ENCODE measurements at regions not wholly inside any gene's neighbourhood (a gene's known extent, or its start where the extent isn't known, plus 50 kb on each side); places are given as distances from the start of the nearest gene placed in this dataset.

DNA sequence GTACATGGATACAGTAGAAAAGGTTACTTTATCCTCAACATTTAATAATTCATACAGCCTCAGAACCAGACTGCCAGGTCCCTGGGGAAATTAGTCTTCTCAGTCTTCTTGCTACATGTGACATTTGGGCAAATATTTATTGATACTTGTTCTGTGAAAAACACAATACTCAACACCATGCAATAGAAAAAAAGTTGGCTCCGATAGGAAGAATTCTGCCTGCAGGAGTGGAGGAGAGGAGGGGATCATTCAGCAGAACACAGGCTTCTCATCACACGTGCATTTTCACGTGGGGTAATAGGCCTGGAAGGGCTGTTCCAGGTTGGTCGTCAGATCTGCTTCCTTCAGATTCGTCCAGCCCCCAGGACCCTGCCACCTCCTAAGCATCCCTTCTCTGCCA lies 58.4 kb upstream of the ACKR3 start:
- Histone ChIP-seq H3K9me2 (ENCODE audit: insufficient read depth, low read length) (no peaks in the 10 kb centered on the region), H3K36me3 (ENCODE audit: insufficient read depth, low read length) (no peaks in the 10 kb centered on the region), H3K4me2 (ENCODE audit: low read length) (no peak overlapping the region), H3K9ac (ENCODE audit: low read length) (no peak overlapping the region), H3K27me3 (ENCODE audit: insufficient read depth, low read depth, low read length) (no peaks in the 10 kb centered on the region), H2AFZ (ENCODE audit: low read depth, low read length) (no peak overlapping the region), H4K20me1 (ENCODE audit: insufficient read depth) (no peaks in the 10 kb centered on the region), H3F3A (ENCODE audit: insufficient read depth, low read length, poor library complexity, severe bottlenecking) (no peaks in the 10 kb centered on the region), H3K9me3 (ENCODE audit: low read length) (no peaks in the 10 kb centered on the region), H3K4me3 (ENCODE audit: low read length) (no peak overlapping the region), H3K79me2 (replicated peaks; ENCODE audit: insufficient read depth, low read length) (no peaks in the 10 kb centered on the region), H3K27ac (ENCODE audit: low read length) (no peak overlapping the region)
- TF ChIP-seq POLR2AphosphoS5 (IDR thresholded peaks at IDR 0.05) (no peak), EZH2 (IDR thresholded peaks at IDR 0.05; ENCODE audit: borderline replicate concordance, insufficient read depth, low read length, poor library complexity, severe bottlenecking) (no peak), EP300 (conservative IDR thresholded peaks at IDR 0.05; ENCODE audit: poor library complexity, severe bottlenecking) (no peak), TAF1 (IDR thresholded peaks at IDR 0.05; ENCODE audit: low read depth) (no peak), RAD21 (conservative IDR thresholded peaks at IDR 0.05) (no peak), SMC3 (conservative IDR thresholded peaks at IDR 0.05; ENCODE audit: poor library complexity) (no peak), MXI1 (conservative IDR thresholded peaks at IDR 0.05; ENCODE audit: poor library complexity, severe bottlenecking) (no peak)
- TF ChIP-seq, protein P1, sequence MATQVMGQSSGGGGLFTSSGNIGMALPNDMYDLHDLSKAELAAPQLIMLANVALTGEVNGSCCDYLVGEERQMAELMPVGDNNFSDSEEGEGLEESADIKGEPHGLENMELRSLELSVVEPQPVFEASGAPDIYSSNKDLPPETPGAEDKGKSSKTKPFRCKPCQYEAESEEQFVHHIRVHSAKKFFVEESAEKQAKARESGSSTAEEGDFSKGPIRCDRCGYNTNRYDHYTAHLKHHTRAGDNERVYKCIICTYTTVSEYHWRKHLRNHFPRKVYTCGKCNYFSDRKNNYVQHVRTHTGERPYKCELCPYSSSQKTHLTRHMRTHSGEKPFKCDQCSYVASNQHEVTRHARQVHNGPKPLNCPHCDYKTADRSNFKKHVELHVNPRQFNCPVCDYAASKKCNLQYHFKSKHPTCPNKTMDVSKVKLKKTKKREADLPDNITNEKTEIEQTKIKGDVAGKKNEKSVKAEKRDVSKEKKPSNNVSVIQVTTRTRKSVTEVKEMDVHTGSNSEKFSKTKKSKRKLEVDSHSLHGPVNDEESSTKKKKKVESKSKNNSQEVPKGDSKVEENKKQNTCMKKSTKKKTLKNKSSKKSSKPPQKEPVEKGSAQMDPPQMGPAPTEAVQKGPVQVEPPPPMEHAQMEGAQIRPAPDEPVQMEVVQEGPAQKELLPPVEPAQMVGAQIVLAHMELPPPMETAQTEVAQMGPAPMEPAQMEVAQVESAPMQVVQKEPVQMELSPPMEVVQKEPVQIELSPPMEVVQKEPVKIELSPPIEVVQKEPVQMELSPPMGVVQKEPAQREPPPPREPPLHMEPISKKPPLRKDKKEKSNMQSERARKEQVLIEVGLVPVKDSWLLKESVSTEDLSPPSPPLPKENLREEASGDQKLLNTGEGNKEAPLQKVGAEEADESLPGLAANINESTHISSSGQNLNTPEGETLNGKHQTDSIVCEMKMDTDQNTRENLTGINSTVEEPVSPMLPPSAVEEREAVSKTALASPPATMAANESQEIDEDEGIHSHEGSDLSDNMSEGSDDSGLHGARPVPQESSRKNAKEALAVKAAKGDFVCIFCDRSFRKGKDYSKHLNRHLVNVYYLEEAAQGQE (IDR thresholded peaks at IDR 0.05; ENCODE audit: borderline replicate concordance) = no peak
- TF ChIP-seq, protein P2, sequence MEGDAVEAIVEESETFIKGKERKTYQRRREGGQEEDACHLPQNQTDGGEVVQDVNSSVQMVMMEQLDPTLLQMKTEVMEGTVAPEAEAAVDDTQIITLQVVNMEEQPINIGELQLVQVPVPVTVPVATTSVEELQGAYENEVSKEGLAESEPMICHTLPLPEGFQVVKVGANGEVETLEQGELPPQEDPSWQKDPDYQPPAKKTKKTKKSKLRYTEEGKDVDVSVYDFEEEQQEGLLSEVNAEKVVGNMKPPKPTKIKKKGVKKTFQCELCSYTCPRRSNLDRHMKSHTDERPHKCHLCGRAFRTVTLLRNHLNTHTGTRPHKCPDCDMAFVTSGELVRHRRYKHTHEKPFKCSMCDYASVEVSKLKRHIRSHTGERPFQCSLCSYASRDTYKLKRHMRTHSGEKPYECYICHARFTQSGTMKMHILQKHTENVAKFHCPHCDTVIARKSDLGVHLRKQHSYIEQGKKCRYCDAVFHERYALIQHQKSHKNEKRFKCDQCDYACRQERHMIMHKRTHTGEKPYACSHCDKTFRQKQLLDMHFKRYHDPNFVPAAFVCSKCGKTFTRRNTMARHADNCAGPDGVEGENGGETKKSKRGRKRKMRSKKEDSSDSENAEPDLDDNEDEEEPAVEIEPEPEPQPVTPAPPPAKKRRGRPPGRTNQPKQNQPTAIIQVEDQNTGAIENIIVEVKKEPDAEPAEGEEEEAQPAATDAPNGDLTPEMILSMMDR (IDR thresholded peaks at IDR 0.05; ENCODE audit: poor library complexity, severe bottlenecking) = no peak

DNA sequence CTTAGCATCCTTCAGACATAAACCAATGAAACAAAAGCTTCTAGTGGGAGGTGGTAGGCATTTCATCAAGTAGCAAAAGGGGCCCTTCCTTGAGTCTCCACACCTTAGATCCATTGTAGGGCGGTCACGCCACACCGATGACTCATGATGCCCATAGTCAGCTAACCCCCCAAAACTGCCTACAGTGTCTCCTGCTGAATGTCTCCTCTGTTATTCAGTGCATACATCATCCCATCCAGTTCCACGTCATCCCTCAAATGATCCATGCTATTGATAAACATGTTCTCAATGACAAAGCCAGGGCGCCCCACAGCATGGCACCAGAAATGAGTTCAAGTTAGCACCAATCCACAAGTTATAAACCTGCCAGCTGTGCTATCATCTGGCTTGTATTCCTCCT lies 57.4 kb upstream of the ACKR3 start:
- no peaks in the 10 kb centered on the region for H3K9me3 ChIP-seq (ENCODE audit: low read length)
- no peaks in the 10 kb centered on the region for H3K36me3 ChIP-seq (ENCODE audit: insufficient read depth, low read length)
- no peaks in the 10 kb centered on the region for H4K20me1 ChIP-seq (ENCODE audit: insufficient read depth)
- H3K79me2 ChIP-seq (replicated peaks; ENCODE audit: insufficient read depth, low read length) = no peaks in the 10 kb centered on the region
- no peak overlapping the region for H3K9ac ChIP-seq (ENCODE audit: low read length)
- no peak overlapping the region for H2AFZ ChIP-seq (ENCODE audit: low read depth, low read length)
- H3K27ac ChIP-seq (ENCODE audit: low read length) = no peak overlapping the region
- TF ChIP-seq SMC3 (conservative IDR thresholded peaks at IDR 0.05; ENCODE audit: poor library complexity) (no peak), EP300 (conservative IDR thresholded peaks at IDR 0.05; ENCODE audit: poor library complexity, severe bottlenecking) (no peak), TAF1 (IDR thresholded peaks at IDR 0.05; ENCODE audit: low read depth) (no peak), POLR2AphosphoS5 (IDR thresholded peaks at IDR 0.05) (no peak), EZH2 (IDR thresholded peaks at IDR 0.05; ENCODE audit: borderline replicate concordance, insufficient read depth, low read length, poor library complexity, severe bottlenecking) (no peak)
- H3K9me2 ChIP-seq (ENCODE audit: insufficient read depth, low read length) = no peaks in the 10 kb centered on the region
- no peak overlapping the region for H3K4me2 ChIP-seq (ENCODE audit: low read length)
- H3K4me3 ChIP-seq (ENCODE audit: low read length) = no peak overlapping the region
- no peaks in the 10 kb centered on the region for H3K27me3 ChIP-seq (ENCODE audit: insufficient read depth, low read depth, low read length)
- no peaks in the 10 kb centered on the region for H3F3A ChIP-seq (ENCODE audit: insufficient read depth, low read length, poor library complexity, severe bottlenecking)

All from neural cell (in vitro differentiated cells).